ENCODE measurements at regions not wholly inside any gene's neighbourhood (a gene's known extent, or its start where the extent isn't known, plus 50 kb on each side); places are given as distances from the start of the nearest gene placed in this dataset.

GRCh38 chr20:22471156-22471836, 113.1 kb downstream of the FOXA2 start:
- TF ChIP-seq KAT8 (CRISPR knock-in tag; IDR thresholded peaks at IDR 0.05) (no peak), BORCS8-MEF2B (CRISPR knock-in tag; IDR thresholded peaks at IDR 0.05) (no peak), U2AF2 (IDR thresholded peaks at IDR 0.05; ENCODE audit: low read depth, low read length) (no peak), EP300 (IDR thresholded peaks at IDR 0.05; ENCODE audit: low read depth in 2 of 2, low read length in 2 of 2) (peak in 1 of 2 experiments; percentile 38; a peak in 1 of 4 replicates), EP300 (CRISPR knock-in tag; IDR thresholded peaks at IDR 0.05; ENCODE audit: borderline replicate concordance) (no peak), YY1 (IDR thresholded peaks at IDR 0.05; ENCODE audit: insufficient read depth, insufficient replicate concordance, low read depth, low read length) (peak; percentile 21), TARDBP (CRISPR knock-in tag; IDR thresholded peaks at IDR 0.05) (no peak)
- TF ChIP-seq, protein P1, sequence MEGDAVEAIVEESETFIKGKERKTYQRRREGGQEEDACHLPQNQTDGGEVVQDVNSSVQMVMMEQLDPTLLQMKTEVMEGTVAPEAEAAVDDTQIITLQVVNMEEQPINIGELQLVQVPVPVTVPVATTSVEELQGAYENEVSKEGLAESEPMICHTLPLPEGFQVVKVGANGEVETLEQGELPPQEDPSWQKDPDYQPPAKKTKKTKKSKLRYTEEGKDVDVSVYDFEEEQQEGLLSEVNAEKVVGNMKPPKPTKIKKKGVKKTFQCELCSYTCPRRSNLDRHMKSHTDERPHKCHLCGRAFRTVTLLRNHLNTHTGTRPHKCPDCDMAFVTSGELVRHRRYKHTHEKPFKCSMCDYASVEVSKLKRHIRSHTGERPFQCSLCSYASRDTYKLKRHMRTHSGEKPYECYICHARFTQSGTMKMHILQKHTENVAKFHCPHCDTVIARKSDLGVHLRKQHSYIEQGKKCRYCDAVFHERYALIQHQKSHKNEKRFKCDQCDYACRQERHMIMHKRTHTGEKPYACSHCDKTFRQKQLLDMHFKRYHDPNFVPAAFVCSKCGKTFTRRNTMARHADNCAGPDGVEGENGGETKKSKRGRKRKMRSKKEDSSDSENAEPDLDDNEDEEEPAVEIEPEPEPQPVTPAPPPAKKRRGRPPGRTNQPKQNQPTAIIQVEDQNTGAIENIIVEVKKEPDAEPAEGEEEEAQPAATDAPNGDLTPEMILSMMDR (CRISPR knock-in tag; IDR thresholded peaks at IDR 0.05): no peak

Data from HepG2 (cell line).